ENCODE measurements at regions not wholly inside any gene's neighbourhood (a gene's known extent, or its start where the extent isn't known, plus 50 kb on each side); places are given as distances from the start of the nearest gene placed in this dataset.

GRCh38 chr3:157939166-157939565, 167.1 kb downstream of the SHOX2 start:
- TF ChIP-seq CTCF (IDR thresholded peaks at IDR 0.05) (no peak), POLR2A (IDR thresholded peaks at IDR 0.05) (no peak)
